ENCODE measurements at regions not wholly inside any gene's neighbourhood (a gene's known extent, or its start where the extent isn't known, plus 50 kb on each side); places are given as distances from the start of the nearest gene placed in this dataset.

DNA sequence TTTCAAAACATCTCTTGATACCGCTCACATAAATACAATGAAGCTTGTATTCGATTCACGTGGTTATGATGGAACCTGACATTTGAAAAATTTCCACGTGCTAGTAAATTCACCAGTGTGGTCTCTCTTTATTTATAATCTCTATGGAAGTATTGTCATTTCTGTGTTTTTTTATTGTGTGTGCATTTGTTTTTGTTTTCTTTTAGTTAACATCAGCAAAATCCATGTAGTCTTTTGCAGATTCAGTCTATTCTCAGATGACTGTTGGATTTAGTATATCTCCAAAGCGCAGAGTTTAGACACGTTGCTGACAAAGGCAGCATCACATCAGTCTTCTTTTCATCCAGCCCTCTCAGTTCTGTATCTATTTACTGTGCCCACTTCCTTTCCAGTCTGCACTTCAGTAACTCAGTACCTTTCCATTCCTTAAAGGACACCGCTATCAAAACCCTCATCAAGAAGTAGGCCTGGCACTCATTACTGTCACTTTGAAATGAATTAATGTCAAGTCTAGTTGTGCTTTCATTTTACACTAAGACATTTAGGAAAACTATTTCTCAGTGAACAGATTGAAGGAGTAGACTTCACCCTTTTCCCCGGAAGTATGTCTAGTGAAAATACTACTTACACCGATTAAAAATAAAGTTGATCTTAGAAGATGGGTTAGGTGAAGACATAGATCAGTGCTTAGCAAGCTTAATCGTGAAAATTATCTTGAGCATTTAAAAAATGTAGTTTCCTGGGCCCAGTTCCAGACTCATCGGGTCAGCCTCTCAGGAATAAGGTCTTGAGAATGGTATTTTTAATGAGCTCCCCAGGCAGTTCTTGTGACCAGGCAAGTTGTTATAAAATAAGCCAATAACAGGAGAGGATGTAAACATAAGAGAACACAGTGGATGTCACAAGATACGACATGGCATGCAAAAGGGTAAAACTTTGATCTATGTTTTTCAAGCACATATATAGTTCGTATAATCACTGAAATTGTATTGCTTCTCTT, 506.8 kb upstream of the ZEB2 start:
- DNase-seq (ENCODE audit: low read depth): peak; percentile 91
- H3K4me3 ChIP-seq (ENCODE audit: low read depth, low read length): no peak overlapping the region
- TF ChIP-seq CTCF (IDR thresholded peaks at IDR 0.05; ENCODE audit: insufficient read depth, low read depth, low read length): no peak

DNA sequence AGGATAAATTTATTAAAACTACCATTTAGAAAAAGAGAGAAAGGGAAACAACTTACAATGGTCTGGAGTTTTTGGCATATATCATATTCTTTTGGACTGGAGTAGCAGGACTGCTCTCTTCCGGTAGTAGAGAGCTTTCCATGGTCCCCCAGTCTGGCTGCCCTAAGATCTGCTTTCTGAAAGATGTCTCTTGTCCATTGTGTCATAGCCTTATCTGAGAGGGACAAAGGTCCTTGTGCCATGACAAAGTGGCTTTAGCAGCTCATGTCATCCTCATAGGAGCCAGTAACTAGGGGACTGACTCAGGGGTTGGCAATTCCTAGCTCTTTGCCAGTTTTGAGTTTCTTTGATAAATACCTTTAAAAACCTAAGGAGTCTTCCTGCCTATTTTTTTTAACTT, 505.5 kb upstream of the ZEB2 start:
- TF ChIP-seq CTCF (IDR thresholded peaks at IDR 0.05; ENCODE audit: insufficient read depth, low read depth, low read length): no peak
- no peak for DNase-seq (ENCODE audit: low read depth)
- H3K4me3 ChIP-seq (ENCODE audit: low read depth, low read length): no peak overlapping the region

- no peak overlapping the region for H3K4me3 ChIP-seq (ENCODE audit: low read depth, low read length)
- no peak for TF ChIP-seq CTCF (IDR thresholded peaks at IDR 0.05; ENCODE audit: insufficient read depth, low read depth, low read length)
- no peak for DNase-seq (ENCODE audit: low read depth)
Observed at GRCh38 chr2:145023334-145023934, 503.5 kb upstream of the ZEB2 start.

DNA sequence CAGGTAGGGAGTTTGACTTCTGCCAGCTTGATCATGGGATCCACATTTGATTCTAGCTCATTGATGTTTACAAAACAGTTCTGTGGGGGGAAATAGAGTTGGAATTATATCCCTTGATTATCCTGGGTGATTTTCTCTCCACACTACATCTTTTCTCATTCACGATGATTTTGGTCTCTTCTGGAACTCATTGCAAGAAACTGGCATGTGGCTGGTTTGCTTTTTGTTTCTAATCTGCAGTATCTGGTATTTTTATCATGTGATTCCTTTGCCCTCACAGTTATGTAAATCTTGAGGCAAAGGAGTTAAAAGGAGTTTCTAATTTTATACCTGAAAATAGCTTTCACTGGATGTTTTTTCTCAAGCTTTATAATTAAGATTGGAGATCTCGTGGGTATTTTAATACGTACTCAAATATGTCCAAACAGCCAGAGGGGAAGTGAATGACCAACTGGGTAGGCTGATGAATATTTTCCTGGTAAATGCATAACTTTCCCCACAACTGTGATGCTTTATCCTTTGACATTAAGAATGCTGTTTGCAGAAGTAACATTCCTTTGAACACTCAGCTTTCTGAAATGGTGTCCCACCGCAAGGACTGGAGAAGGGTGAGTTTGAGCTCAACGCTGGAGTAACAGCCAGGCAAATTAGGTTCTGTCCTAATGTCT, 502.9 kb upstream of the ZEB2 start:
- no peak overlapping the region for H3K4me3 ChIP-seq (ENCODE audit: low read depth, low read length)
- TF ChIP-seq CTCF (IDR thresholded peaks at IDR 0.05; ENCODE audit: insufficient read depth, low read depth, low read length): no peak
- peak; percentile 82 for DNase-seq (ENCODE audit: low read depth)

DNA sequence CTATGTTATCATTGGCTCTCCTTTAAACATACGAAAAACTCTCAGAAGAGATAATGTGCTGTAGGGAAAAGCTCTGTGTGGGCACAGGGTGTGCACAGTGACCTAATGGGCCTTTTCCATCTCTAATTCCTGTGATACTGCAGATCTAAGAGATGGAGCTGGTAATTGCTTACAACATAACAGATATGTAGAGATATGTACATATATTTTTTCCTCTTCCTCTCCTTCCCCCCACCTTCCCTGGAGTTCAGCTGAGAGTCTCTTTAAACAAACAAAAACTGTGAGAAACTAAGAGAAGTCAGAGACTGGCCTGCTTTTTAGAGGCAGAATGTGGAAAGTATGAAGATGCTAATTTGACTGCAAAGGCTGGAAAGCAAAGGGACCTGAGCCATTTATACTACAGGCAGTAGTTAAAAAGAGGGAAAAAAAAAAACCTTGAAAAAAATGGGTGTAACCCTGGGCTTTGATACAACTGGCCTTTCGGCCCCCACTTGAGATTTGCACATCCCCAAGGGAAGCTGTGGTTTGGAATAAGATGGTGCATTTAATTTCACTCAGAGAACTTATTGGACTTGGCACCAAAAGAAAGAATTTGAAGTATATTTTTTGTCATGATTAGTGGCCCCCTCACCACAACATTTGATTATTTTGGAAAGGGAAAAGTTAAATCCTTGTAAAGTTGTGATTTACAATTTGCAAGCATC, 502.2 kb upstream of the ZEB2 start:
- no peak overlapping the region for H3K4me3 ChIP-seq (ENCODE audit: low read depth, low read length)
- TF ChIP-seq CTCF (IDR thresholded peaks at IDR 0.05; ENCODE audit: insufficient read depth, low read depth, low read length): no peak
- DNase-seq (ENCODE audit: low read depth): no peak

DNA sequence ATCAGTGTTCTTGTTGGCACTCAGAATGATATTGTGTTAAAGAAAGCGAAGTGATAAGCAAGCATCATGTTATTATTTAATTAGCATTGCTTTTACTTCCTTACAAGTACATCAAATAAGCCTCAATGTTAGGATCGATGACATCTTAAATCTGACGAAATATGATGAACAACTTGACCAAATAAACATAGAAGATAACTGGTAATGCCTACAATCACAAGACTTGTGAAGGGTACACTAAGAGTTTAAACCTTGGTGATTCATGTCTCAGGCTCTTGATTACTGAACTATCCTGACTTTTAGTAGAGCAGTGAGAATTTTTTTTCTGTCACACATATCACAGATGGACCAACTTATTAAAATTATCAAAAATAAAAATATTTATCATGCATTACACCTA, 500.8 kb upstream of the ZEB2 start:
- DNase-seq (ENCODE audit: low read depth): peak; percentile 64
- H3K4me3 ChIP-seq (ENCODE audit: low read depth, low read length): no peak overlapping the region
- no peak for TF ChIP-seq CTCF (IDR thresholded peaks at IDR 0.05; ENCODE audit: insufficient read depth, low read depth, low read length)
